ENCODE measurements at regions not wholly inside any gene's neighbourhood (a gene's known extent, or its start where the extent isn't known, plus 50 kb on each side); places are given as distances from the start of the nearest gene placed in this dataset.
"Not testable (repeated sequence)": the region's sequence is repeated elsewhere in the genome, so short reads cannot be mapped to it uniquely, and the experiment has no call there.

DNA sequence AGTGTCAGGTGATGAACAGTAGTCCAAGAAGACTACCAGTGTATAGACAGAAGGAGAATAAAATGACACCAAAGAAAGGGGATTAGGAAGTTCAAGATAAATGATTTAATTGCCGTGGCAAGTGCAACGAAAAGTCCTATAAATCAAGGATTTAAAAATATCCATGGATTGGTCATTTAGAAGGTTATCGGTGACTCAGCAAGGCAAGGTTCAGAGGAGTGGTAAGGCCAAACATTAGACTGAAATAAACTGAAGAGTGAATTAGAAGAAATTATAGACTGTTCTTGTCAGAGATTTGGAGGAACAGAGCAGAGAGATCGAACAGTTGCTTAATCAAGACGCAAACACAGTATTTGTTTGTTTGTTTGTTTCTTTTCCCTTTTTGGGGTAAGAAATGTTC, 211.9 kb upstream of the KCNMB2 start:
- H3K27ac Mint-ChIP-seq, result no peak overlapping the region
- H3K4me1 Mint-ChIP-seq (ENCODE audit: low read depth in 2 of 2), result no peaks in the 10 kb centered on the region
- no peaks in the 10 kb centered on the region for H3K36me3 Mint-ChIP-seq (ENCODE audit: insufficient read depth)
- H3K9me3 Mint-ChIP-seq, result no peaks in the 10 kb centered on the region
- DNase-seq, result no peak
- no peak overlapping the region for H3K4me3 Mint-ChIP-seq
- ATAC-seq (replicated peaks), result no peak
- H3K27me3 Mint-ChIP-seq, result no peaks in the 10 kb centered on the region

DNA sequence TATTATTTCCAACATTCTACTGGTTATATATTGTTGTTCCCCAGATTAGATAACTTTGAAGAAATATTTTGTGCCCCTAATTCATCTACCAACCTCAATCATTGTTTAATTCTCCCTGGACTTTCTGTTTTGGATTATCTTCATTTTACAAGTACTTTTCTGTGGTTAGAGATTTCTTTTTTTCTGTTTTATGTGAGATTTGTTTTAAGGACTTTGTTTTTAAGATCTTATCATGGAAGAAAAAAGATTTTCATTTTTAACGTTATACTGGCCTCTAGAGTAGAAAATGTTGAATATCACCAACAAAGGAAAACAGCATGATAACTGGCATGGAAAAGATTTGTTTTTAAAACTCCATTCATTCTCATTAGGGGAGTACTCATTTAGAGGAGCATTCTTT, 210.9 kb upstream of the KCNMB2 start:
- no peaks in the 10 kb centered on the region for H3K4me1 Mint-ChIP-seq (ENCODE audit: low read depth in 2 of 2)
- H3K4me3 Mint-ChIP-seq, result no peak overlapping the region
- no peak for DNase-seq
- ATAC-seq (replicated peaks), result no peak
- no peaks in the 10 kb centered on the region for H3K9me3 Mint-ChIP-seq
- no peaks in the 10 kb centered on the region for H3K36me3 Mint-ChIP-seq (ENCODE audit: insufficient read depth)
- no peak overlapping the region for H3K27ac Mint-ChIP-seq
- H3K27me3 Mint-ChIP-seq, result no peaks in the 10 kb centered on the region

DNA sequence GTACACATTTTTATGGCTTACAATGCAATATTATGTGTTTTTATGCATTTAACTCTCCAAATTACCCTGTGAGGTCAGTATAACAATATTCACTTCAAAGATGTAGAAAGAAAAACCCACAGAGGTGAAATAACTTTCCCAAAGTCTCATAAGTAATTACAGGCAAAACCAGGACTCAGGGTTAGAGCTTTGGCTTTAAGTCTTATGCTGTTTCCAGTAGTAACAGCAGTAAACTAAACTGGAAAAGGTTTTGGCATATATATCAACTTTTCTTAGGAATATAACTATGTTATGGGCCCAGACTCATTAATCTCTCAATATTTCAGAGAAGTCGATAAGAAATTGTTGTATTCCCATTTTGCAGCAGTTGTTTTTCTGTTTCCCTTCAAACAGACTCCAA, 206.3 kb upstream of the KCNMB2 start:
- Mint-ChIP-seq H3K9me3 (no peaks in the 10 kb centered on the region), H3K27ac (no peak overlapping the region), H3K36me3 (ENCODE audit: insufficient read depth) (no peaks in the 10 kb centered on the region), H3K27me3 (no peaks in the 10 kb centered on the region), H3K4me1 (ENCODE audit: low read depth in 2 of 2) (no peaks in the 10 kb centered on the region), H3K4me3 (no peak overlapping the region)
- ATAC-seq (replicated peaks), result no peak
- no peak for DNase-seq

DNA sequence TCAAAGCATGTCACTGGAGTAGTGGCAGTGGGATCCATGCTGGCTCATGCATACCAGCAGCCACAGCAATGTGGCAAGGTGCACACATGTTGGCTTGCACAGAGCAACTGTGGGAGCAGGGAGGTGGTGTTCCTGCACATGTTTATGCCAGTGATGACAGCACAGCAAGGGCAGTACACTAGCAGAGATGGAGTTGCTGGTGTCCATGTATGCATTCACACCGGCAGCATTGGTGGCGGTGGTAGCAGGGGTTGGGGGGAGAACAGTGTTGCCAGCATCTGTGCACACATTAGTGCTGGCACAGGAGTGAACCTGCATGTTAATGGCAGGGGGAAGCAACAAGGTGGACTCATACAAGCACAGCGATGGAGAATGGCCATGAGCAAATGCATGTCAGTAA, 202.0 kb upstream of the KCNMB2 start:
- Mint-ChIP-seq H3K4me1 (ENCODE audit: low read depth in 2 of 2) (peaks cover 0 to 8% of the 10 kb centered on the region in 2 donors), H3K4me3 (no peak overlapping the region), H3K36me3 (ENCODE audit: insufficient read depth) (no peaks in the 10 kb centered on the region), H3K27me3 (no peaks in the 10 kb centered on the region), H3K27ac (no peak overlapping the region), H3K9me3 (no peaks in the 10 kb centered on the region)
- ATAC-seq (replicated peaks), result no peak
- no peak for DNase-seq

DNA sequence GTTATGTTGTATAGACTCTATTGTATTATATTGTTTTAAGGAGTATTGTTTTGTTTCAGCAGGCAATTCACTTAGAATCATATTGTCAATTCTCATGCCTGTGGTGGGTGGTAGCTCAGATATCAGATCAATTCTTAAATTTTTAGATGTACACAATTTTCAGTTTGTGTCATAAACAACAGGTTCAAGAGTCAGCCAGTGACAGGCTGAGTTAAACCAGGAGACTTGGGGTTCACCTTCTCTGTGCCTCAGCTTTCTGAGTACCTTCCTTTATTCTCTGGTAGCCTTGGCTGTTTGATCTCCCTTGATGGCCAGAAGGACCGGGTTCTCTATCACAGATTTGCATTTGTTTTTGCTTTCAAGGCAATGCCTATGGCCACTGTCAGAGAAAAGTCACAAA, 199.9 kb upstream of the KCNMB2 start:
- DNase-seq, result no peak
- no peaks in the 10 kb centered on the region for H3K36me3 Mint-ChIP-seq (ENCODE audit: insufficient read depth)
- H3K4me3 Mint-ChIP-seq, result no peak overlapping the region
- H3K27ac Mint-ChIP-seq, result no peak overlapping the region
- no peaks in the 10 kb centered on the region for H3K9me3 Mint-ChIP-seq
- no peak for ATAC-seq (replicated peaks)
- peaks cover 0 to 8% of the 10 kb centered on the region in 2 donors for H3K4me1 Mint-ChIP-seq (ENCODE audit: low read depth in 2 of 2)
- peaks cover 0 to 6% of the 10 kb centered on the region in 2 donors for H3K27me3 Mint-ChIP-seq

DNA sequence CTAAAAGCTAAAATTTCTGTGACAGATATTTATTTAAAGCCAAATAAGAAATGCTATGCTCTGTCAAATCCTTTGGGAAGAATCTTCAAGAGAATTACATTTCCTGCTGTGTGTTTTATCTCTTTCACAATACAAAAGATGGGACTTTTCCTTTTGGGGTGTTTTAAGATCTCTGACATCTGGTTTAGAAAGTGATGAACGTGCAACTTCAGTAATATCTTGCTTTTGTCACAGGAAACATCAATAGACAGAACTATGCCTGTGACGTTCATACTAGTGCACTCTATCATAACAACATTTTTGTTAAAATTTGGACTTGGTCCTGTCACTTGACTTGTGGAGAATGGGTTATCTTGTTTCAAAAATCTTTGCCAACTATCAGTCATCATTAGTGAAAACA, 195.7 kb upstream of the KCNMB2 start:
- Mint-ChIP-seq H3K36me3 (ENCODE audit: insufficient read depth) (no peaks in the 10 kb centered on the region), H3K4me3 (no peak overlapping the region), H3K27me3 (peaks cover 6 to 29% of the 10 kb centered on the region in 2 donors), H3K9me3 (no peaks in the 10 kb centered on the region), H3K4me1 (ENCODE audit: low read depth in 2 of 2) (peaks cover 4 to 8% of the 10 kb centered on the region in 2 donors), H3K27ac (no peak overlapping the region)
- no peak for DNase-seq
- no peak for ATAC-seq (replicated peaks)

DNA sequence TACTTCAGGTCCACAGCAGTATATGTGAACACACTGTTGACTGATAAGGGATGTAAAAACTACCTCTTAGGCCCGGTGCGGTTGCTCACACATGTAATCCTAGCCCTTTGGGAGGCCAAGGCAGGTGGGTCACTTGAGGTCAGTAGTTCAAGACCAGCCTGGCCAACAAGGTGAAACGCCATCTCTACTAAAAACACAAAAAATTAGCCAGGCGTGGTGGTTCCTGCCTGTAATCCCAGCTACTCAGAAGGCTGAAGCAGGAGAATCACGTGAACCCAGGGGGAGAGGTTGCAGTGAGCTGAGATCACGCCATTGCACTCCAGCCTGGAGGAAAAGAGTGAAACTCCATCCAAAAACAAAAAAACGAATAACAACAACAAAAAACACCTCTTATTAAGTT, 194.6 kb upstream of the KCNMB2 start:
- H3K9me3 Mint-ChIP-seq, result no peaks in the 10 kb centered on the region
- H3K27me3 Mint-ChIP-seq, result peaks cover 6 to 29% of the 10 kb centered on the region in 2 donors
- H3K27ac Mint-ChIP-seq, result no peak overlapping the region
- ATAC-seq (replicated peaks) (no peak), DNase-seq (no peak)
- H3K36me3 Mint-ChIP-seq (ENCODE audit: insufficient read depth), result no peaks in the 10 kb centered on the region
- peaks cover 0 to 4% of the 10 kb centered on the region in 2 donors for H3K4me1 Mint-ChIP-seq (ENCODE audit: low read depth in 2 of 2)
- no peak overlapping the region for H3K4me3 Mint-ChIP-seq

DNA sequence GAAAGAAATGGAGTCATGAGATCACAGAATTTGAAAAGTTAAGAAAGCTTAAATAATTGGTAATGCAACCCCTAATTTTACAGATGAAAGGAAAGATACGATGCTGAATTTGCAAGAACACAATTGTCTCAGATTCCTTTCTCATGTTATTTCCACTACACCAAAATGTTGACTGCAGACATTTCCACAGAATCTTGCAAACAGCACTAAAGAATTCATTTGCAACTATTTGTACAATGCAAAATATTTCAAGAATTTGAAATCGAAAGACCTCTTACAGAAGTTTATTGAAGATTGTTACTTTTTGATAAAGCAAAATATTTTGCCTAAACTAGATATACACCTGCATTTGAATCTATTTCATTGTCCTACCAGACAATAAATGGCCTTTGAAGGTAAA, 194.1 kb upstream of the KCNMB2 start:
- DNase-seq (no peak), ATAC-seq (replicated peaks) (no peak)
- H3K4me3 Mint-ChIP-seq, result no peak overlapping the region

DNA sequence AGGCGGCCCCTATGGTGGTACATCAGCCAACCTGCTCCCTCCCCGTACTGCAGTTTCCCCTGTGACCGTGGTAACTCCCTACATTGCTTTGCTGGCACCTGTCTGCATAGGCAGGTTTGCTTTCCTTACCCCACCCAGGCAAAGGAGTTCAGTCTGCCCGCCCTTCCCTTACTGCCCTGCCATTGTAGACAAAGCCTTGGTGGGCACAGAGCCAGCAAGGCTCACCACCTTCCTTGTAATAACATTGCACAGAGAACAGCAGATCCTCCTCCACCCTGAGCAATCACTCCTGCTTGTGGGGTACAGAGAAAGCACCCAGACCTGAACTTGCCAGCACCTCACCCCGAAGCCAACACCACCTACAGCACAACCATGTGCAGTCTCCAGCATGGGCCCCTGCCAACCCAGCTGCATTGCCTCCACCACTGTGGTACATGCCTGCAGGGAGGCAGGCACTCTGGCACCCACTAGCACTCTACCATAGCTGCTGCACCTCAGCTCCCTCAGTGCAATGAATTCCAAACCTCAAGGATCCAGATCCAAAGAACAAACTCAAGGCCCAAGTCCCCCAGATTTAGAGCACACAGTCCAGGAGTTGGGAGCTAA, 192.7 kb upstream of the KCNMB2 start:
- peaks cover 0 to 7% of the 10 kb centered on the region in 2 donors for H3K4me1 Mint-ChIP-seq (ENCODE audit: low read depth in 2 of 2)
- ATAC-seq (replicated peaks) (no peak), DNase-seq (no peak)
- H3K9me3 Mint-ChIP-seq, result no peaks in the 10 kb centered on the region
- H3K36me3 Mint-ChIP-seq (ENCODE audit: insufficient read depth), result no peaks in the 10 kb centered on the region
- peaks cover 6 to 29% of the 10 kb centered on the region in 2 donors for H3K27me3 Mint-ChIP-seq
- H3K4me3 Mint-ChIP-seq, result no peak overlapping the region
- H3K27ac Mint-ChIP-seq, result no peak overlapping the region

More for the DNA sequence above, 194.1 kb upstream of the KCNMB2 start:
- H3K36me3 Mint-ChIP-seq (ENCODE audit: insufficient read depth), result no peaks in the 10 kb centered on the region
- peaks cover 0 to 4% of the 10 kb centered on the region in 2 donors for H3K4me1 Mint-ChIP-seq (ENCODE audit: low read depth in 2 of 2)
- no peaks in the 10 kb centered on the region for H3K9me3 Mint-ChIP-seq
- H3K27me3 Mint-ChIP-seq, result peaks cover 6 to 29% of the 10 kb centered on the region in 2 donors
- H3K27ac Mint-ChIP-seq, result no peak overlapping the region

DNA sequence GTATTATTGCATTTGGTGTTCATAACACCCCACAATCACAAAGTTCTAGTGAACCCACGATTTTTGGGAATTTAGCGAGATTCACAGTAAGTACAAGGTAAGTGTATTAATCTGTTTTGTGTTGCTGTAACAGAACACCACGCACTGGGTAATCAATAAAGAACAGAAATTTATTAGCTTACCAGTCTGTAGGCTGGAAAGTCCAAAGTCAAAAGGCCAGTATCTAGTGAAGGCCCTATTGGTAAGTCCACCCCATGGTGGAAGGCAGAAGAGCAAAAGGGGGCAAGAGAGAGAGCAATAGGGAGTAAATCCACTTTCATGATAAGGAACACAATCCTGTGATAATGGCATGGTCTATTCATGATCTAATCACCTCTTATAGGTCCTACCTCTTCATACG, 190.3 kb upstream of the KCNMB2 start:
- ATAC-seq (replicated peaks) (no peak), DNase-seq (no peak)
- Mint-ChIP-seq H3K4me3 (no peak overlapping the region), H3K36me3 (ENCODE audit: insufficient read depth) (peaks cover 4% of the 10 kb centered on the region), H3K4me1 (ENCODE audit: low read depth in 2 of 2) (peaks cover 0 to 9% of the 10 kb centered on the region in 2 donors), H3K27me3 (peaks cover 2 to 29% of the 10 kb centered on the region in 2 donors), H3K9me3 (no peaks in the 10 kb centered on the region), H3K27ac (no peak overlapping the region)

DNA sequence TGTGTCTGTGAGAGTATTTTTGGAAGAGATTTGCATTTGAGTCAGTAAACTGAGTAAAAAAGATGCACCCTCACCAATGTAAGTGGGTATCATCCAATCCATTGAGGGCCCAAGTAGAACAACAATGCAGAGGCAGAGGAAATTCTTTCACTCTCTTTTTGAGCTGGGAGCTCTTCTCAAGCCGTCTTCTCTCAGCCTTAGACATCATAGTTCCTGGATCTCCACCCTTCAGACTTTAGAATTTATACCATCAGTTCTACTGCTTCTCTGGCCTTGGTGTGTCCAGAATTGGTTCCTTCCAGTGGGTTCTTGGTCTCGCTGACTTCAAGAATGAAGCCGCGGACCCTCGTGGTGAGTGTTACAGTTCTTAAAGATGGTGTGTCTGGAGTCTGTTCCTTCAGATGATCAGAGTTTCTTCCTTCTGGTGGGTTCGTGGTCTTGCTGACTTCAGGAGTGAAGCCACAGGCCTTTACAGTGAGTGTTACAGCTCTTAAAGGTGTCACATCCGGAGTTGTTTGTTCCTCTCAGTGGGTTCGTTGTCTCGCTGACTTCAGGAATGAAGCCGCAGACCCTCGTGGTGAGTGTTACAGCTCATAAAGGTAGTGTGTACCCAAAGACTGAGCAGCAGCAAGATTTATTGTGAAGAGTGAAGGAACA, 187.5 kb upstream of the KCNMB2 start:
- peak; percentile 87 for ATAC-seq (replicated peaks)
- Mint-ChIP-seq H3K27ac (peak overlapping the region in 1 of 2 donors; percentile 61), H3K4me3 (peak overlapping the region; percentile 9 to 57)
- peak; percentile 16 to 33 (median 18) for DNase-seq
- not testable (repeated sequence) for H3K27me3 Mint-ChIP-seq; H3K9me3 Mint-ChIP-seq; H3K36me3 Mint-ChIP-seq (ENCODE audit: insufficient read depth); H3K4me1 Mint-ChIP-seq (ENCODE audit: low read depth in 2 of 2)

DNA sequence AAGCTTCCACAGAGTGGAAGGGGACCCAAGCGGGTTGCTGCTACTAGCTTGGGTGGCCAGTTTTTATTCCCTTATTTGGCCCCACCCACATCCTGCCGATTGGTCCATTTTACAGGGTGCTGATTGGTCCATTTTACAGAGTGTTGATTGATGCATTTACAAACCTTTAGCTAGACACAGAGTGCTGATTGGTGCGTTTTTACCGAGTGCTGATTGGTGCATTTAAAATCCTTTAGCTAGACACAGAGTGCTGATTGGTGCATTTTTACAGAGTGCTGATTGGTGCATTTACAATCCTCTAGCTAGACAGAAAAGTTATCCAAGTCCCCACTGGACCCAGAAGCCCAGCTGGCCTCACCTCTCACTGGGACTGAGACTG, 187.0 kb upstream of the KCNMB2 start:
- Mint-ChIP-seq H3K4me3 (peak overlapping the region; percentile 9 to 57), H3K27ac (peak overlapping the region in 1 of 2 donors; percentile 61)
- DNase-seq; H3K4me1 Mint-ChIP-seq (ENCODE audit: low read depth in 2 of 2); H3K27me3 Mint-ChIP-seq; ATAC-seq (replicated peaks); H3K9me3 Mint-ChIP-seq; H3K36me3 Mint-ChIP-seq (ENCODE audit: insufficient read depth): not testable (repeated sequence)

DNA sequence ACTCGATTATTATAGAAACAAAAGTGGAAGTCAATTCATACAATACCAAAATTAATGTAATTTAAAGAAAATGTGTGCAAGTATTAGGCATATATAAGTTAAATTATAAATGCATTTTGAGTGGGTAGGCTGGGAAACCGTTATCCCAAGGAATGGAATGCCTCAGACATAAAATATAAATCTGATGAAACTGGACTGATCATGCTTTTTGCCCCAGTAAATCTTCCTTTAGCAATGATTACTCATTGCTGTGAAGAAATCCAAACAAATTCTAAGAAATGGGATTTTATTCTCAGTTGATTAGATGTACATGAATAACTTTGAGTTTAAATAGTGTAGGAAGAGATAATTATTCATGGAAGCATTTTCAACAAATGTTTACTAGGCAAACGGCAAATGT, 185.5 kb upstream of the KCNMB2 start:
- no peak for DNase-seq

DNA sequence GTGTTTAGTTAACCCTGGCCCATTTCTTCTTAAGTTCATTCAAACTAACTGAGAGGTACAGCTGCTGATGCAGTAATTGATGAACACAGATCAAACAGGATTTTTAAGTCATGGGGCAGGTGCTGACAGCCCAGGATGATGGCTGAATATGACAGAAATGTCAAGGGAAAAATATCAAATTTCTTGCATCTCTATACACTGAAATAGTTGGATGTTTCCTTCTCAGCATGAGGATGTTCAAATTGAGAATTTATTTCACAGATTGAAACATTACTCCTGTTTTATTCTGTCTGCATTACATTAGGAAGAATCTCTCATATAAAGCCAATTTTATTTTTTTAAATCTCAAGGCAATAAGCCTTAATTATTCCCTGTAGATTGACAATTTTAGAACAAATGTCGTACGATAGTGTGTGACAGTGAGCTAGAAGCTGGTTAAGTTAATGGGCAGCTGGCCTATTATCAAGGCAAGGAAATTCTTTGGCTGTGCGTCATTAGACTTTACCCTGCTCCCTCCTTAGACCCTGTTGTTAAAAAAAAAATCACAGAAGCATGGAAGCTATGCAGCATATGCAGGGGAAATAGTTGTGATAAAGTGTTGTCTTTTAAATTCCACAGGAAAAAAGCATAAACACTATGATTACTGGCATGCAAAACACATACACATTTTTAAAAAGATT, 183.8 kb upstream of the KCNMB2 start:
- peaks cover 0 to 5% of the 10 kb centered on the region in 2 donors for H3K4me1 Mint-ChIP-seq (ENCODE audit: low read depth in 2 of 2)
- H3K27ac Mint-ChIP-seq, result no peak overlapping the region
- no peak overlapping the region for H3K4me3 Mint-ChIP-seq
- no peaks in the 10 kb centered on the region for H3K27me3 Mint-ChIP-seq
- H3K9me3 Mint-ChIP-seq, result no peaks in the 10 kb centered on the region
- ATAC-seq (replicated peaks) (no peak), DNase-seq (no peak)
- peaks cover 4% of the 10 kb centered on the region for H3K36me3 Mint-ChIP-seq (ENCODE audit: insufficient read depth)

More for the DNA sequence above, 185.5 kb upstream of the KCNMB2 start:
- Mint-ChIP-seq H3K27ac (no peak overlapping the region), H3K27me3 (no peaks in the 10 kb centered on the region), H3K36me3 (ENCODE audit: insufficient read depth) (peaks cover 4% of the 10 kb centered on the region), H3K4me1 (ENCODE audit: low read depth in 2 of 2) (peaks cover 0 to 5% of the 10 kb centered on the region in 2 donors), H3K4me3 (no peak overlapping the region), H3K9me3 (no peaks in the 10 kb centered on the region)
- ATAC-seq (replicated peaks), result no peak

Measured in effector memory CD8-positive, alpha-beta T cell (primary cell).